Breast epithelium (tissue), 4 donors: ENCODE measurements at regions not wholly inside any gene's neighbourhood (a gene's known extent, or its start where the extent isn't known, plus 50 kb on each side); places are given as distances from the start of the nearest gene placed in this dataset.

ENCODE experiments used
- DNase-seq, 2 donors: peaks; one replicate each; pipeline ENCODE4 v3.0.0-alpha.2; 2019; ENCODE audit warnings: low spot score in 2 of 2
- H3K27ac ChIP-seq, 2 donors: fragments of 200-600 bp; sonication (generic) in 1 of 2; one replicate each; pipeline ENCODE4 v1.5.1; 2016 to 2019; ENCODE audit warnings: mild to moderate bottlenecking in 1 of 2
- H3K27me3 ChIP-seq, 2 donors: fragments of 200-600 bp; sonication (generic) in 1 of 2; one replicate each; pipeline versions ENCODE4 v1.5.1 to v1.6.0; 2017 to 2019; ENCODE audit warnings: control low read depth in 1 of 2, mild to moderate bottlenecking in 1 of 2
- H3K36me3 ChIP-seq: fragments of 200-600 bp; one replicate; pipeline ENCODE4 v1.5.1; 2019
- H3K4me1 ChIP-seq, 2 donors: fragments of 200-600 bp; sonication (generic); one replicate each; pipeline ENCODE4 v1.5.1; 2016 to 2019; ENCODE audit warnings: control low read depth in 1 of 2
- H3K4me3 ChIP-seq, 3 donors: fragments of 200-600 bp; sonication (generic); 1 replicate in 2 of 3; 2 replicates in 1 of 3; pipeline ENCODE4 v1.5.1; 2016 to 2019; ENCODE audit warnings: mild to moderate bottlenecking in 3 of 3, moderate library complexity in 2 of 3
- H3K9me3 ChIP-seq, 2 donors: fragments of 200-600 bp; sonication (generic) in 1 of 2; one replicate each; pipeline ENCODE4 v1.5.1; 2016 to 2019; ENCODE audit warnings: control low read depth in 1 of 2
- POLR2A ChIP-seq: fragments of 450-650 bp; IDR thresholded peaks from one replicate; pipeline ENCODE4 v1.6.1; 2016; ENCODE audit warnings: antibody characterized with exemption, mild to moderate bottlenecking, moderate library complexity
- POLR2AphosphoS5 ChIP-seq, 3 donors: sonication (generic); formaldehyde crosslinking; IDR thresholded peaks; one replicate each; pipeline ENCODE4 v1.6.1; 2017; ENCODE audit warnings: antibody characterized with exemption in 3 of 3
- intact Hi-C: fragments of 100-400 bp; cut with DNase I; formaldehyde crosslinking; loops from one replicate; pipeline ENCODE4 v1.15.1; 2023; ENCODE audit warnings: low total_unique reads
- TF ChIP-seq, protein P1 (sequence below), 3 donors: fragments of 450-650 bp; IDR thresholded peaks; one replicate each; pipeline ENCODE4 v1.5.1; 2016 to 2017; ENCODE audit warnings: antibody characterized with exemption in 3 of 3, mild to moderate bottlenecking in 3 of 3, moderate library complexity in 3 of 3

DNA sequence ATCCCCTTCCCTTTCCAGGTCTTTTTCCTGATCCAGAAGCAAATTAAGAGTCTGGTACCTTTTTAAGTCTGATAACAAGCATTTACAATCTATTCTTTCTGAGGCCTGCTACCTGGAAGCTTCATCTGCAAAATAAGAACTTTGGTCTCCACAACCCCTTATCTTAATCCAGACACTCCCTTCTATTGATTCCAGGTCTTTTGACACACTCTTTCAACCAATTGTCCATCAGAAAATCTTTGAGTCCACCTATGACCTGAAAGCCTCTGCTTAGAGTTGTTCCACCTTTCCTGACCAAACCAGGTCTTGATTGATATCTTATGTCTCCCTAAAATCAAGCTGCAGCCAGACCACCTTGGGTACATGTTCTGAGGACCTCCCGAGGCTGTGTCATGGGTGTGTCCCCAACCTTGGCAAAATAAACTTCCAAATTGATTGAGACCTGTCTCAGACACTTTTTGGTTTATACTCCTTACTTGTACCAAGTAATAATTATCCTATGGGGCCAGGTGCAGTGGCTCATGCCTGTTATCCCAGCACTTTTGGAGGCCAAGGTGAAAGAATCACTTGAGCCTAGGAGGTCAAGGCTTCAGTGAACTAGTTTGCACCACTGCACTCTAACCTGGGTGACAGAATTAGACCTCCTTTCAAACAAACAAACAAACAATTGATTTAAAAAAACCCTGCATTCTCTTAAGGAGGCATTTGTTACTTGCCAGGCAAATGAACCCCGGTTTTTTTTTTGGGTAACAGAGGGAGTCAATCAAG is 126.1 kb downstream of the MAP3K21 start:
- DNase-seq = no peak
- Histone ChIP-seq H3K4me1 (no peaks in the 10 kb centered on the region), H3K9me3 (no peaks in the 10 kb centered on the region), H3K36me3 (no peaks in the 10 kb centered on the region), H3K27ac (no peak overlapping the region), H3K27me3 (no peaks in the 10 kb centered on the region), H3K4me3 (no peak overlapping the region)
- TF ChIP-seq, protein P1, sequence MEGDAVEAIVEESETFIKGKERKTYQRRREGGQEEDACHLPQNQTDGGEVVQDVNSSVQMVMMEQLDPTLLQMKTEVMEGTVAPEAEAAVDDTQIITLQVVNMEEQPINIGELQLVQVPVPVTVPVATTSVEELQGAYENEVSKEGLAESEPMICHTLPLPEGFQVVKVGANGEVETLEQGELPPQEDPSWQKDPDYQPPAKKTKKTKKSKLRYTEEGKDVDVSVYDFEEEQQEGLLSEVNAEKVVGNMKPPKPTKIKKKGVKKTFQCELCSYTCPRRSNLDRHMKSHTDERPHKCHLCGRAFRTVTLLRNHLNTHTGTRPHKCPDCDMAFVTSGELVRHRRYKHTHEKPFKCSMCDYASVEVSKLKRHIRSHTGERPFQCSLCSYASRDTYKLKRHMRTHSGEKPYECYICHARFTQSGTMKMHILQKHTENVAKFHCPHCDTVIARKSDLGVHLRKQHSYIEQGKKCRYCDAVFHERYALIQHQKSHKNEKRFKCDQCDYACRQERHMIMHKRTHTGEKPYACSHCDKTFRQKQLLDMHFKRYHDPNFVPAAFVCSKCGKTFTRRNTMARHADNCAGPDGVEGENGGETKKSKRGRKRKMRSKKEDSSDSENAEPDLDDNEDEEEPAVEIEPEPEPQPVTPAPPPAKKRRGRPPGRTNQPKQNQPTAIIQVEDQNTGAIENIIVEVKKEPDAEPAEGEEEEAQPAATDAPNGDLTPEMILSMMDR (IDR thresholded peaks at IDR 0.05) = no peak
- TF ChIP-seq POLR2A = no peak
- no peak for TF ChIP-seq POLR2AphosphoS5 (IDR thresholded peaks at IDR 0.05)
- intact Hi-C loops = no loop called here

DNA sequence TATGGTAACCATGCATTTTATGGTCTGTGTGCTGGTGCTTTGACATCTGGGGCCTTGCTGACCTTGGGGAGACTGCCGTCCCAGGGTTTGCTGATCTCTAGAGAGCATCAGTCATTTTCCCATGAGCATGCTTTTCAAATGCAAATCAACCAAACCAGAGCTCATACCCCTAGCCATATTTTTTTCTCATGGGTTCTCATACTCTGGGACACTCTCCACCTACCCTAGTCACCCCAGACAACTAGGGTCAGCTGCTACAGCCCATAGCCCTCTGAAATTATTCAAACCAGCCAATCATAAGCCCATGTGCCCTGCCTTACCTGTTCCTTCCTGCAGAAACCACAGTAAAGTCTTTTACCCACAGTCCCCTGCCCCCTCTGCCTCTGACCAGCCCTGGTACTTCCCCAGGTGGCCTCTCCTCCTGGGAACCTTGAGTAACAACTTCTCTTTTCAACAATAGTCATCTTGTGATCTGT is 132.0 kb downstream of the MAP3K21 start:
- Histone ChIP-seq H3K4me3 (no peak overlapping the region), H3K27me3 (no peaks in the 10 kb centered on the region), H3K27ac (no peak overlapping the region), H3K4me1 (no peaks in the 10 kb centered on the region), H3K36me3 (no peaks in the 10 kb centered on the region), H3K9me3 (no peaks in the 10 kb centered on the region)
- intact Hi-C loops = no loop called here
- DNase-seq = no peak
- TF ChIP-seq, protein P1 (IDR thresholded peaks at IDR 0.05) = no peak
- no peak for TF ChIP-seq POLR2AphosphoS5 (IDR thresholded peaks at IDR 0.05)
- no peak for TF ChIP-seq POLR2A

DNA sequence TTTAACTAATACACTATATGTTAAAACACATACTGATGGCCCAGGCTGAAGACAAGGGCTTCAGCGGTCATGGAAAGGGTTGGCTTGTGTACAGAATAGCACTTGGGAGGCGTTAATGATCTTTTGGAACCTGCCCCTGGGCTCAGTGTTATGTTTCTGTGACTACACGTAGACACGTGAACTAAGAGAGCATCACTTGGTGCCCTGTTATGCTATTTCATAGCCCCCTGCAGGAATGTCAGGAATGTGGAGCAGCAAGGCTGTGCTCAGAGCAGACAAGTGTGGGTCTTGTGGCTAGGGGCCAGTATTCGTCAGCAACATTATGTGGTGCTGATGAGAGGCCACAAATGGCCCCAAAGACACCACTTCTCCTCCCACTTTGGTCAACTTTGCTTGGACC is 132.4 kb downstream of the MAP3K21 start:
- intact Hi-C loops = no loop called here
- no peak for DNase-seq
- Histone ChIP-seq H3K27ac (no peak overlapping the region), H3K9me3 (no peaks in the 10 kb centered on the region), H3K4me1 (no peaks in the 10 kb centered on the region), H3K36me3 (no peaks in the 10 kb centered on the region), H3K4me3 (no peak overlapping the region), H3K27me3 (no peaks in the 10 kb centered on the region)
- TF ChIP-seq POLR2A = no peak
- TF ChIP-seq POLR2AphosphoS5 (IDR thresholded peaks at IDR 0.05) = no peak
- TF ChIP-seq, protein P1 (IDR thresholded peaks at IDR 0.05) = no peak

DNA sequence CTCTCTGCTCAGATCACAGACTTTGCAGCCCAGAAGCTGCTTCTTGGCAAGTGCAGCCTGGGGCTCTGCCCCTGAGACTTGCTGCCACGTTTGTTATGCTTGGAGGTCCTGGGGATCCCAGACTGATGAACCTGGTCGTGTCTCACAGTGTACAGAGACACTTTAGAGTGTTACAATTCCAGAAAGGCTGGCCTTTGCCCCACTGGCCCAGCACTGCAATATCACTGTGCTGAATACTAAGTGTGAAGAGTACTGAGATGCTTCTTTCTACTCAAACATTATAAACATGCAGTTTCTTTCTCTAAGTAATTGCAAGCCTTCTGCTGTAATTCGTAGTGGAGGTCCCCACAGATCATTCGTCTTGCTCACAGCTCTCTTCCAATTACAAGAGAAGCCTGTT is 133.2 kb downstream of the MAP3K21 start:
- H3K9me3 ChIP-seq = peaks cover 0 to under 1% of the 10 kb centered on the region in 2 donors
- no peaks in the 10 kb centered on the region for H3K36me3 ChIP-seq
- TF ChIP-seq POLR2AphosphoS5 (IDR thresholded peaks at IDR 0.05) (no peak), POLR2A (no peak)
- TF ChIP-seq, protein P1 (IDR thresholded peaks at IDR 0.05) = no peak
- H3K4me3 ChIP-seq = no peak overlapping the region
- no peaks in the 10 kb centered on the region for H3K27me3 ChIP-seq
- intact Hi-C loops = no loop called here
- no peak for DNase-seq
- H3K27ac ChIP-seq = no peak overlapping the region
- no peaks in the 10 kb centered on the region for H3K4me1 ChIP-seq

DNA sequence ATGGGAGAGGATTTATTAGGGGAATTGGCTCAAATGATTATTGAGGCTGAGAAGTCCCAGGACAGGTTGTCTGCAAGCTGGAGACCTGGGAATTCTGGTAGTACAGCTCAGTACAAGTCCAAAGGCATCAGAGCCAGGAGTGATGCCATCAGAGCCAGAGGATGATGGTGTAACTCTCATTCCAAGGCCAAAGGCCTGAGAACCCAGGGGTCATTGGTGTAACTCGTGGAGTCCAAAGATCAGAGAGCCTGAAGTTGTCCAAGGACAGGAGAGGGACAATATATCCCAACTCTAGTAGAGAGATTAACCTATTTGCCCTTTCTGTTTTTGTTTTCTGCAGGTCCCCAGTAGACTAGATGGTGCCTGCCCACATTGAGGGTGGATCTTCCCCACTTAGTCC is 134.3 kb downstream of the MAP3K21 start:
- H3K27me3 ChIP-seq = no peaks in the 10 kb centered on the region
- no peak overlapping the region for H3K4me3 ChIP-seq
- peaks cover 0 to 5% of the 10 kb centered on the region in 2 donors for H3K9me3 ChIP-seq
- no peak overlapping the region for H3K27ac ChIP-seq
- TF ChIP-seq POLR2AphosphoS5 (IDR thresholded peaks at IDR 0.05) (no peak), POLR2A (no peak)
- TF ChIP-seq, protein P1 (IDR thresholded peaks at IDR 0.05) = no peak
- no peaks in the 10 kb centered on the region for H3K4me1 ChIP-seq
- no peaks in the 10 kb centered on the region for H3K36me3 ChIP-seq
- intact Hi-C loops = no loop called here
- DNase-seq = no peak
